IPS-20b (cell line): ENCODE measurements at regions not wholly inside any gene's neighbourhood (a gene's known extent, or its start where the extent isn't known, plus 50 kb on each side); places are given as distances from the start of the nearest gene placed in this dataset.

Experiments used
- H3K27ac ChIP-seq: one replicate; pipeline ENCODE4 v1.5.1; 2013; ENCODE audit warnings: low read length
- H3K27me3 ChIP-seq: 2 replicates; pipeline ENCODE4 v1.6.1; 2013; ENCODE audit warnings: mild to moderate bottlenecking, low read length, inconsistent platforms; ENCODE audit not compliant: insufficient read depth
- H3K36me3 ChIP-seq: 2 replicates; pipeline ENCODE4 v1.6.1; 2013; ENCODE audit warnings: low read depth, mild to moderate bottlenecking, inconsistent platforms, low read length, moderate library complexity; ENCODE audit not compliant: insufficient read depth
- H3K4me1 ChIP-seq: 2 replicates; pipeline ENCODE4 v1.6.1; 2013; ENCODE audit warnings: mild to moderate bottlenecking, control low read depth, inconsistent platforms, low read length, moderate library complexity; ENCODE audit not compliant: insufficient read depth
- H3K4me3 ChIP-seq: 2 replicates; pipeline ENCODE4 v1.5.1; 2013; ENCODE audit warnings: mild to moderate bottlenecking, low read length, inconsistent platforms
- H3K9ac ChIP-seq: 2 replicates; pipeline ENCODE4 v1.6.1; 2013; ENCODE audit warnings: low read depth, mild to moderate bottlenecking, inconsistent platforms, low read length, moderate library complexity
- H3K9me3 ChIP-seq: 2 replicates; pipeline ENCODE4 v1.6.1; 2013; ENCODE audit warnings: mild to moderate bottlenecking, low read depth, low read length, inconsistent platforms; ENCODE audit not compliant: insufficient read depth

DNA sequence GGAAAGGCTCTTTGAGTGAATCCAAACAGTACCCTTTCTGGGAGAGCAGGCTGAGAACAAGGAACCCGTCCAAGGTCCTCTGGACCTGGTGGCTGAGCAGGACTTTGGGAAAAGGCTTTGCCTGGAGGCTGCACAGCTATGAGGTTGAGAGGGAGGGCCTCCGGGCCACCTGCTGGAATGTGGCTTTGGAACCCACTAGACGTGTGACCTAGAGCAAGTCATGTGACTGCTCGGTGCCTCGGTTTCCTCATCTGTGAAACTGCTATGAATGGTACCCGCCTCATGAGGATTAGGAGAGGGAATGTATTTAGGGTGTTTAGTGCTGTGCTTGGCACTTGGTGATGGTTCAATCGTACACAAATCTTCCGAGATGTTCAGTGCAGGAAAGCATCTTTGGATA lies 50.4 kb downstream of the HAPSTR1 start:
- Histone ChIP-seq H3K9ac (no peak overlapping the region), H3K4me1 (peaks cover 10% of the 10 kb centered on the region), H3K27ac (no peak overlapping the region), H3K9me3 (no peaks in the 10 kb centered on the region), H3K27me3 (no peaks in the 10 kb centered on the region; the same call in 1 of the 2 replicates), H3K4me3 (no peak overlapping the region), H3K36me3 (no peaks in the 10 kb centered on the region)

DNA sequence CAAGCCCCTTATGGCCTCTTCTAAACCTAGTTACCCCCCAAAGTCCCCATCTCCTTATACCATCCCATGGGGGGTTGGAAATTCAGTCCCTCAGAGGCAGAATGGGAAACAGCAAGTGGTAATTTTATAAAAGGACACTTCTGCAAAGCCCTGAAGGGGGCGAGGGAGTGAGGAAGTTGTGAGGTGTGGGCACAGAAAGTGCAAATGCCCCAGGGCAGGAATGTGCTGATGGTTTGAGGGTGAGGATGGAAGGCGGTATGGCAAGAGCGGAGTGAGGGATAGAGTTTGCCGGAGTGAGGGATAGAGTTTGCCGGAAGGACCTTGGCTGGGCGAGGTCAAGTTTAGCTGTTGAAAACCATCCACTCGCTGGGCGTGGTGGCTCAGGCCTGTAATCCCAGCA lies 52.7 kb downstream of the HAPSTR1 start:
- Histone ChIP-seq H3K27me3 (no peaks in the 10 kb centered on the region), H3K9ac (no peak overlapping the region), H3K9me3 (no peaks in the 10 kb centered on the region), H3K27ac (no peak overlapping the region), H3K4me1 (peaks cover 18% of the 10 kb centered on the region), H3K4me3 (no peak overlapping the region), H3K36me3 (no peaks in the 10 kb centered on the region)

DNA sequence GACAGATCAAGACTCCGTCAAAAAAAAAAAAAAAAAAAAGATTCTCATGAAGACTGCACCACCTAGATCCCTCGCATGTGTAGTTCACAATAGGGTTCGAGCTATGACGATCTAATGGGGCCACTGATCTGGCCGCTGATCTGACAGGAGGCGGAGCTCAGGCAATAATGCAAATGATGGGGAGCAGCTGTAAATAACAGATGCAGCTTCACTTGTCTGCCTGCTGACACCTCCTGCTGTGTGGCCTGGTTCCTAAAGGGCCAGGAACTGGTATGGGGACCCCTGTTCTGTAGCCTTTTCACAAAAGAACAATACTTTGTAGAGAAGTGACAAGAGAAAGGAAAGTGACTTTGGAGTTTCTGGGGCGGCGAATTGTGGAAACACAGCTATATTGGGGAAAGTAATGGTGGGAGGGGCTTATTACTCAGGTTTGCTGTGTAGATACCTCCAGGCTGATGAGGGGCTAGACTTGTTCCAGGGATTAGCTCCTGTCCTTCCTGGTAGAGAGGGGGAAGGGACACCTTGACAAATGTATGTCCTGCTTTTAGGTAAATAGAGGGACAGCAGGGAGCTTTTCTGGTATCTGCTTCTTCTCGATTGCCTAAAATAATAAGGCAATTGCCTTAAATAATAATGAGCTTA lies 57.1 kb downstream of the HAPSTR1 start:
- H3K9ac ChIP-seq = peak overlapping the region; percentile 25; the same call in 1 of the 2 replicates
- H3K27ac ChIP-seq = peak overlapping the region; percentile 29
- no peaks in the 10 kb centered on the region for H3K9me3 ChIP-seq
- H3K4me3 ChIP-seq = peak overlapping the region; percentile 35; the same call in 1 of the 2 replicates
- no peaks in the 10 kb centered on the region for H3K27me3 ChIP-seq
- H3K4me1 ChIP-seq = peaks cover 19% of the 10 kb centered on the region
- H3K36me3 ChIP-seq = no peaks in the 10 kb centered on the region

DNA sequence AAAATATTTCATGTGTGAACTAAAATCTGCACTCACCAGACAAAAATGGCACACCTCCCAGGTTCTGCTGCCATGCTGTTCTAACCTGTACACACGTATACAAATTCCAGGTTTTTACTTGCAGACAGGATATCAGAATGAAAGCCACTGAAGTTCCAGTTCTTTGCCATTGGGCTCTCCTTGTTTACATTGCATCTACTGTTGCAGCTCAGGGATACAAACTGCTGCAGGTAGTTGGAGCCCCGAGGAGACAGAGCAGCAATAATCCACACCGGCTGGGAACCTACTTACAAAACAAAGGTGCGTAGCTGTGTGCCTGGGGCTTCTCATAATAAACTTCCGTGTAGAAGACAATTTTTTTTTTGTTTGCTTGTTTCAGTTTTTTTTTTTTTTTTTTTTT lies 59.6 kb downstream of the HAPSTR1 start:
- H3K4me1 ChIP-seq = peaks cover 27% of the 10 kb centered on the region
- H3K9me3 ChIP-seq = no peaks in the 10 kb centered on the region
- no peaks in the 10 kb centered on the region for H3K36me3 ChIP-seq
- H3K4me3 ChIP-seq = no peak overlapping the region
- H3K9ac ChIP-seq = no peak overlapping the region
- no peak overlapping the region for H3K27ac ChIP-seq
- peaks cover 9% of the 10 kb centered on the region; the same call in 1 of the 2 replicates for H3K27me3 ChIP-seq

DNA sequence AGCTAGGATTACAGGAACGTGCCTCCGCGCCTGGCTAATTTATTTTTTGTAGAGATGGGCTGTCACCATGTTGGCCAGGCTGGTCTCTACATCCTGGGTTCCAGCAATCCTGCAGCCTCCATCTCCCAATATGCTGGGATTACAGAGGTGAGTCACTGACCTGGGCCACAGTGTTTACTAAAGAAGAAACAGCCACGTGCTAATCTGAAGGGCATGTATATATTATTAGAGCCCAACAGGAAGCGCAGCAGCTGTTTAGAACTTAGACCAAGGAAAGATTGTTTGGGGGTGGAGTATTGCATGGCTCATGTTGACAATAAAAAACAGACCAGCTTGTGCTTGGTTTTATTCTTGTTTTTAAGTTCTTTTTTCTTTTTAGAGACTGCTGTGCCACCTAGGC lies 60.2 kb downstream of the HAPSTR1 start:
- peaks cover 23% of the 10 kb centered on the region; the same call in 1 of the 2 replicates for H3K4me1 ChIP-seq
- H3K9me3 ChIP-seq = no peaks in the 10 kb centered on the region
- no peak overlapping the region for H3K9ac ChIP-seq
- H3K36me3 ChIP-seq = no peaks in the 10 kb centered on the region
- no peak overlapping the region for H3K27ac ChIP-seq
- peaks cover 9% of the 10 kb centered on the region; the same call in 1 of the 2 replicates for H3K27me3 ChIP-seq
- H3K4me3 ChIP-seq = no peak overlapping the region

DNA sequence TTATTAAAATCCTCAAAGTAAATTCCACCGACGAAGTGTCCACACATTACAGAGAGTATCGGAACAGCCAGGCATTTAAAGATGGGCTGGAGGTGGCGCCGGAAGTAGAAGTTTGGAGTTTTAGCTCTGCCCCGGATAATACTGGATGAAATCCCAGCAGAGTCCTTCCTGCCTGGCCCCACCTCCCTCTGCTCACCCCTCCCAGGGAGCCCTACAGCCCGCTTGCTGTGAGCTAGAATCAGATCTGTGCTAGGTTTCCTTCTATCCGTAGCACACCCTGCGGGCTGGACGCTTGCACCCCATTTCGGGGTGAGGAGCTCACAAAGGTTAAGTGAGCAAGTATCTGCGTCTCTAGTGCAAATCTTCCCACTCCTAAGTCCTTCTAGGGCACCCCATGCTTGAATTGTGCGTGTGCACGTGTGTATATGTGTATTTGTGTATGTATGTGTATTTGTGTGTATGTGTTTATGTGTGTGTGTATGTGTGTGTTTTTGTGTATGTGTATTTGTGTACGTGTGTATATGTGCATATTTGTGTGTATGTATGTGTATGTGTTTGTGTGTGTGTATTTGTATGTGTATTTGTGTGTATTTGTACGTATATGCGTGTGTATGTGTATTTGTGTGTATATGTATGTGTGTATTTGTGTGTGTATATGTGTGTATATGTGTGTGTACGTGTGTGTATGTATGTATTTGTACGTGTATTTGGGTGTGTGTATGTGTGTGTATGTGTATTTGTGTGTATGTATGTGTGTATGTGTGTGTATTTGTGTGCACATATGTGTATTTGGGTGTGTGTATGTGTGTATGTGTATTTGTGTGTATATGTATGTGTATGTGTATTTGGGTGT lies 61.4 kb downstream of the HAPSTR1 start:
- Histone ChIP-seq H3K9me3 (no peaks in the 10 kb centered on the region), H3K27me3 (peaks cover 9% of the 10 kb centered on the region; the same call in 1 of the 2 replicates), H3K4me3 (no peak overlapping the region), H3K36me3 (no peaks in the 10 kb centered on the region), H3K4me1 (peaks cover 23% of the 10 kb centered on the region; the same call in 1 of the 2 replicates), H3K9ac (no peak overlapping the region), H3K27ac (no peak overlapping the region)

DNA sequence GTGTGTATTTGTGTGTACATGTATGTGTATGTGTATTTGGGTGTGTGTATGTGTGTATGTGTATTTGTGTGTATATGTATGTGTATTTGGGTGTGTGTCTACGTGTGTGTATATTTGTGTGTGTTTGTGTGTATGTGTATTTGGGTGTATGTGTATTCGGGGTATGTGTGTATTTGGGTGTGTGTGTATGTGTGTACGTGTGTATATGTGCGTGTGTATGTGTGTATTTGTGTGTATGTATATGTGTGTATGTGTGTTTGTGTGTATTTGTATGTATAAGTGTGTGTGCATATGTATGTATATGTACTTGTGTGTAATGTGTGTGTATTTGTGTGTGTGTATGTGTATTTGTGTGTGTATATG lies 62.0 kb downstream of the HAPSTR1 start:
- Histone ChIP-seq H3K27ac (no peak overlapping the region), H3K9me3 (no peaks in the 10 kb centered on the region), H3K4me3 (no peak overlapping the region), H3K36me3 (no peaks in the 10 kb centered on the region), H3K27me3 (peaks cover 9% of the 10 kb centered on the region; the same call in 1 of the 2 replicates), H3K4me1 (peaks cover 19% of the 10 kb centered on the region; the same call in 1 of the 2 replicates), H3K9ac (no peak overlapping the region)

DNA sequence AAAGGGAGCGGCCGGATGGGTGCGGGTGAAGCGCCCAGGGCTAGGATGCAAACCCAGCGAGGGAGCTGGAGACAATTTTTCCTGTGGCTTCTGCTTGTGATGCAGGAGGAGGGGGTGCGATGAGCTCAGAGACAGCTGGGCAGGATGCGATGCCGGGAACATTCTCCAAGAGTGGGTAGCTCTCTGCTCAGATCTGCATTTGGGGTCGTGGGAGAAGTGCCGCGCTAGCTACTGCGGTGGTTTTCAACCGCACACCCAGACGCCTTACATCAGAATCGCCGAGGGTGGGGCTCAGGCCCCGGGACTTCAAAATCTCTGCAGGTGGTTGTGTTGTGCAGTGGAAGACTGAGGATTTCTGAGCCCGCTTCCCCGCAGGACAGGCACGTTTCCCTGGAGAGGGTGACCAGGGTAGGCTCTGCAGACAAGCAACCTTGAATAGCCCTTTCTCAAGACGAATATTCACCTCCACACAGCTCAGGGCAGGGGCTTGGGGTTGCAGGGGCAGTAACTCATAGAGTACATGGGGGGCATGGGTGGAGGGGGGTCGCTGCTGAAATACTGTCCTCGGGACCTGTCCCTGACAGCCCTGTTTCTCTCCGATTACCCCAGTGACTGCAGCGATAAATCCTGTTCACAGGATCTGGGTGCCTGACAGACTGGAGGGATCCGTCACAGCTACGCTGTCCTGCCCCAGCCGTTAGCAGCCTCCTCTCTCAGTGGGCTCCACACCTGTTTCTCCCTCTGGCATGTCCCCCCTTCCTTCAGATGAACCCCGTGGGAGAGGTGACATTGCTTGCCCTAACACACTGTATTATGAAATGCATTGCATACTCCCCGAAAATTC lies 63.3 kb downstream of the HAPSTR1 start:
- peaks cover 12% of the 10 kb centered on the region; the same call in 1 of the 2 replicates for H3K4me1 ChIP-seq
- H3K36me3 ChIP-seq = no peaks in the 10 kb centered on the region
- H3K27ac ChIP-seq = no peak overlapping the region
- no peak overlapping the region for H3K4me3 ChIP-seq
- no peaks in the 10 kb centered on the region for H3K9me3 ChIP-seq
- H3K27me3 ChIP-seq = peaks cover 9% of the 10 kb centered on the region; the same call in 1 of the 2 replicates
- no peak overlapping the region for H3K9ac ChIP-seq

DNA sequence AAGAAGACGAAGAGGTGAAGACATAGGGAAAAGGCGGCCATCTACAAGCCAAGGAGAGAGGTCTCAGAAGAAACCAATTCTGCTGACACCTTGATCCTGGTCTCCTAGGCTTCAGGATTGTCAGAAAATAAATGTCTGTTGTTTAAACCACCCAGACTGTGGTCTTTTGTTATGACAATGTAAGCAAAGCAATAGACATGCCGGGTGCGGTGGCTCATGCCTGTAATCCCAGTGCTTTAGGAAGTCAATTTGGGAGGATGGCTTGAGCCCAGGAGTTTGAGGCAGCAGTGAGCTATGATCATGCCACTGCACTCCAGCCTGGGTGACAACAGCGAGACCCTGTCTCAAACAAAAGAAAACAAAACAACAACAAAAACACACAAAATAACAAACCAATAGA lies 64.4 kb downstream of the HAPSTR1 start:
- H3K36me3 ChIP-seq = no peaks in the 10 kb centered on the region
- peaks cover 9% of the 10 kb centered on the region; the same call in 1 of the 2 replicates for H3K27me3 ChIP-seq
- peaks cover 12% of the 10 kb centered on the region; the same call in 1 of the 2 replicates for H3K4me1 ChIP-seq
- H3K27ac ChIP-seq = no peak overlapping the region
- no peak overlapping the region for H3K4me3 ChIP-seq
- H3K9ac ChIP-seq = no peak overlapping the region
- H3K9me3 ChIP-seq = no peaks in the 10 kb centered on the region

DNA sequence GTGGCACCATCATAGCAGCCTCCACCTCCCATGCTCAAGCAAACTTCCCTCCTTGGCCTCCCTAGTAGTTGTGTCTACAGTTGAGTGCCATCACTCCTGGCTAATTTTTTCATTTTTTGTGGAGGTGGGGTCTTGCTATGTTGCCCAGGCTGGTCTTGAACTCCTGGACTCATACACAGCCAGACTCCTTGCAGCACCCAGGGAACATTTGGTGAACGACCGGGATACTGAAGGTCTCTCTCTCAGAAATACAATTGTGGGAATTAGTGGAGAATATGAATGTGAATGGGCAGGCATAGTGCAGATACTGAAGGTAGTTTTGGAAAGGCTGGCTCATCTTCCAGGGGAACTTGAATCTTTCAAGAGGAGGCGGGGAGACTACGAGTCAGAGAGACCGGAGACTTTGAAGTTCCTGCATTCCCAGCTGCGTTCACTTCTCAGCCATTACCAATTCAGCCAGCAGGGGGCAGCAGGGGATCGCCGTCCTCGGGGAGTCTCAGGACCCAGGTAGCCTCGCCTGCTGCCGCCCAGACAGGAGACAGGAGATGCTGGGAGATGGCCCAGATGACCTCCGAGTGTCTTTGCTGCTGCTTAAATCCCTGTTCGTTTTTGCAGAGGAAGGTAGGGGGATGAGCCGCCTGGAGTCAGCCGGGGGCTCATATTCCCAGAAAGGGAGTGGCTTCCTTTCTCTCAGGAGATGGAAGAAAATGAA lies 68.6 kb downstream of the HAPSTR1 start:
- H3K4me1 ChIP-seq = peaks cover 3% of the 10 kb centered on the region; the same call in 1 of the 2 replicates
- H3K4me3 ChIP-seq = no peak overlapping the region; the same call in 1 of the 2 replicates
- no peaks in the 10 kb centered on the region for H3K27me3 ChIP-seq
- no peak overlapping the region for H3K27ac ChIP-seq
- H3K9me3 ChIP-seq = no peaks in the 10 kb centered on the region
- no peaks in the 10 kb centered on the region for H3K36me3 ChIP-seq
- H3K9ac ChIP-seq = no peak overlapping the region

DNA sequence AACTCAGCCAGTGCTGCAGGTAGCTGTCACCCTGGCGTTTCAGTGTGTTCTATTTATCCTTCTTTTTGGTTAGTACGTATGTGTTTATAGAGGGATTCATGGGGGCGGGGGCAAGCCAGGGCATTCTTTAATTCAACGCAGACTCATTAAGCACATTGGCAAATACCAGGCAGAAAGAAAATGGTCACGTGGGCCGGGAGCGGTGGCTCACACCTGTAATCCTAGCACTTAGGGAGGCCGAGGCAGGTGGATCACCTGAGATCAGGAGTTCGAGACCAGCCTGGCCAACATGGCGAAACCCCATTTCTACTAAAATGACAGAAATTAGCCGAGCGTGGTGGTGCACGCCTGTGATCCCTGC lies 69.1 kb downstream of the HAPSTR1 start:
- no peaks in the 10 kb centered on the region for H3K9me3 ChIP-seq
- H3K4me3 ChIP-seq = no peak overlapping the region; the same call in 1 of the 2 replicates
- H3K9ac ChIP-seq = no peak overlapping the region
- H3K36me3 ChIP-seq = no peaks in the 10 kb centered on the region
- no peaks in the 10 kb centered on the region for H3K27me3 ChIP-seq
- no peak overlapping the region for H3K27ac ChIP-seq
- peaks cover 3% of the 10 kb centered on the region; the same call in 1 of the 2 replicates for H3K4me1 ChIP-seq
